SK-N-MC (cell line): ENCODE measurements at regions not wholly inside any gene's neighbourhood (a gene's known extent, or its start where the extent isn't known, plus 50 kb on each side); places are given as distances from the start of the nearest gene placed in this dataset.

Source experiments
- EZH2 ChIP-seq: fragments of 200-600 bp; sonication (generic); IDR thresholded peaks from one replicate; pipeline ENCODE4 v1.6.1; 2017; ENCODE audit warnings: antibody characterized with exemption
- POLR2AphosphoS5 ChIP-seq: IDR thresholded peaks from 2 replicates; pipeline ENCODE4 v1.6.1; 2012; ENCODE audit warnings: mild to moderate bottlenecking, low read depth, low read length, borderline replicate concordance

GRCh38 chr5:75931175-75931574 is 152.0 kb upstream of the SV2C start:
- TF ChIP-seq EZH2 (no peak), POLR2AphosphoS5 (no peak)
